ENCODE measurements at regions not wholly inside any gene's neighbourhood (a gene's known extent, or its start where the extent isn't known, plus 50 kb on each side); places are given as distances from the start of the nearest gene placed in this dataset.

DNA sequence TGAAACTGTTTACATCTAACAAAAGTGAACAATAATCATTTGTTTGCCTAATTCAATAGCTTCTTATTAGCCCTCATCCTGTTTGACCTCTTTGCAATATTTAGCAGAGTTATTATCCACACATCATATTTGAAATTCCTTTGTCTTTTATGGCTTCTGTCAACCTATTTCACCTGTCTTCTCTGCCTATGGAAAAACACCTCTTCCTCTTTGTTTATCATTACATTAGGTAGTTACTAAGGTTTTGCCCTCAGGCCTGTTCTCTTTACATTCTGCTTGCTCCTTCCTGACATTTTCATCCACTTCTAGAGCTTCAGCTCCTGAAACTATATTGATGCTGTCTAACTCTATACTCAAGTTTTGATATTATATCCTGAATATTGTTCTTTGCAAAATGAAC lies 183.0 kb downstream of the SUCNR1 start:
- no peak for DNase-seq

DNA sequence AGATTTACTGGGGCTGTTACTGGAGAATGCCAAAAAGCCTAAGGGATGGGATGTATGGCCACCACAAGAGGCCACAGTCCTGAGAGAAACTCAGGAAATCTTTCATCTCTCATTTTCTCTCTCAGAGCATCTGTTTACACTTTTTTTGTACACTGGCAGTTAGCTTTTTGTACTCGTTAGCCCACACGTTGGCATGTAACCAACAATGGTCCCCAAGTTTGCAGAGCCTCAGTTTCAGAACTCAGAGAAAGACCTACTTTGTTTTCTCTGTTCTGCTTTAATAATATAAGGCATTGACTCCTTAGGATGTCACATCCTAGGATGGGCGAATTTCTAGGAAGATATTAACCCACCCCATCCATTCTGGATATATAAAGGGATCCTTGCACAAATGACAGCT lies 183.5 kb downstream of the SUCNR1 start:
- no peak for DNase-seq

- no peak for DNase-seq
Measured at GRCh38 chr3:152058856-152059255, 185.4 kb downstream of the SUCNR1 start.

GRCh38 chr3:152060701-152061100 lies 187.3 kb downstream of the SUCNR1 start:
- no peak for DNase-seq

DNA sequence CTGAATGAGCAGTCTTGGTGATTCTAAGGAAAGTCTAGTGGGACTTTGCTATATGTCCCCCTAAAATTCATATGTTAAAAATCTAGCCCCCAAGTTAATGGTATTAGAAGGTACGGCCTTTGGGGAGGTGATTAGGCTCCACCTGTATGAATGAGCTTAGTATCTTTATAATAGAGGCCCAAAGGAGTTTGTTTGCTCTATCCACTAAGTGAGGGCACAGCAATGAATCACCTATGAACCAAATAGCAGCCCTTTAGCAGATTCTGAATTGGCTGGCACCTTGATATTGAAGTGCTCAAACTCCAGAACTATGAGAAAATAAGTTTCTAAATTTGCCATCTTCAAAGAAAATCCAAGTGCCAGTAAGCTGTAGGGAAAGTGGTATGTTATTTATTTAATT lies 187.9 kb downstream of the SUCNR1 start:
- DNase-seq, result no peak

DNA sequence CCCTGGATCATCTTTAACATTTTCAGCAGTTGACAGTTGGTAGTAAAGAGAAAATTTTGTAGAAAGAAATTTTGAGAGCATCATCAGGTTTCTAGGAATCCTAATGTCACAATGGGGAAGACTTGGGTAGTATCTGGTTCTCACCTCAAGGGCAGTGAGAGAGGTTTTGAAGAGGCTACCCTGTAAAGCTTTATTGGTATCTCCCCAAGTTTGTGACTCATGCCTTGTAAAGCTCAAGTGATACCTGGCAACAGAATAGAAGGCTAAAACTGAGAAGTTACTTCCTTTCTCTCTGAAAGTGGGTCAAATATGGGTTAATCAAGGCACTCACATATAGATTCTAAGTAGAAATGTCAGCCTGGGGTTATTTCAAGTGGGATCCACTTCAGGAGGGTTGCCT lies 196.4 kb downstream of the SUCNR1 start:
- DNase-seq, result no peak

GRCh38 chr3:152071315-152071714 lies 197.4 kb upstream of the MBNL1 start:
- no peak for DNase-seq

- peak; percentile 61 for DNase-seq
Measured at GRCh38 chr3:152071924-152072323, 196.8 kb upstream of the MBNL1 start.

DNA sequence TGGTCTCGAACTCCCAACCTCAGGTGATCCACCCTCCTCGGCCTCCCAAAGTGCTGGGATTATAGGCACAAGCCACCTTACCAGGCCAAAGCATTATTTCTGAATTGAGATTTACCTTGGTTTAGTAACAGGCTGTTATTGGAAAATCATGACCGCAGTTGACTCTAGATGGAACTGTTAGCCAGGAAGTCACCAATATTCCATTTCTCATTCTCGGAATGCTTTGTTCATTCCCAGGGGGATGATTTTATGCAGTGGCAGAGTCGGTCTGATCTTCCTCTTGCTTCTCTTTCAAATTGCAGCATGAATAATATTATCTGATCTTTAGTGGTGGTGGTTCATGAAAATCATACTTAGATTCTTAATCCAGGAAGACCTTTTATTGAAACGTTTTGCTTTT lies 195.5 kb upstream of the MBNL1 start:
- DNase-seq, result no peak

GRCh38 chr3:152076148-152076547 lies 192.6 kb upstream of the MBNL1 start:
- DNase-seq, result no peak

DNA sequence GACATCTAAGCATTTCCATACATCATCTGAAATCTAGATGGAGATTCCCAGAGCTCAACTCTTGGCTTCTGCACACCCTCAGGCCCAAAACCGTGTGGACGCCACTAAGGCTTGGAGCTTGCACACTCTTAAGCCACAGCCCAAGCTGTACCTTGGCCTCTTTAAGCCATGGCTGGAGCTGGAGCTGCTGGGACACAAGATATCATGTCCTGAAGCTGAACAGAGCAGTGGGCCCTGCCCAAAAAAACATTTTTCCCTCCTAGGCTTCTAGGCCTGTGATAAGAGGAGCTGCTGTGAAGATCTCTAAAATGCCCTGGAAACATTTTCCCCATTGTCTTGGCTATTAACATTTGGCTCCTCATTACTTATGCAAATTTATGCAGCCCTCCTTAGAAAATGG lies 188.7 kb upstream of the MBNL1 start:
- no peak for DNase-seq

- DNase-seq, result no peak
Measured at GRCh38 chr3:152083135-152083534, 185.6 kb upstream of the MBNL1 start.

DNA sequence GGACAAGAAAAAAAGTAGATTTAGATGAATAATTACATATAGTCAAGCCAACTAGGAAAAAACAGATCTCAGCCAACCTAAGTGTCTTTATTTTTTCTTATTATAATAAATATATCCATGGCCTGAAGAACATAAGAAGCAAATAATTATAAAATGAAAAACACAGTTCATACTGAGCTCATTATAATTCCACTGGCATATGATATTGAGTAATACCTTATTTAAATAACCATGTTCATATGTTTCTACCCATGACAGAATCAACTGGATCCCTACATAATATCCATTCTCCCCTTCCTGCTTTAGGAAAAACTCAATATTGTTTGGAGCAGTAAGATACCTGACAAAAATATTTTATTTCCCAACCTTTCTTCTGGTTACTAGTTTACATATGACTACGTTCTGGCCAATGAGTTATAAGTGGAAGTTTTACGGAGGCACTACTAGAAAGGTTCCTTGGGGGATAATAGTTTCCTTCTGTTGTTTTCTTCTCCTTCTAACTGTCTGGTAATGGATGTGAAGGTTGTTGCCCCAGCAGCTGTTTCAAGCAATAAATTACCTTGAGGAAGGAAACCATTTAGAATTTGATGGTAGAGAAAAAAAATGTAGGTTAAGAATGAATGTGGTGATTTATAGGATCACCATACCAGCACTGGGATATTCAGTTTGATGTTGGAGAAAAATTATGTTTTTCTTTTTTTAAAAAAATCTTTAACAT lies 184.1 kb upstream of the MBNL1 start:
- DNase-seq, result no peak

GRCh38 chr3:152087153-152087552 lies 181.6 kb upstream of the MBNL1 start:
- DNase-seq, result no peak

- DNase-seq, result no peak
Measured at GRCh38 chr3:152089528-152089927, 179.2 kb upstream of the MBNL1 start.

- DNase-seq, result no peak
Measured at GRCh38 chr3:152091725-152092124, 177.0 kb upstream of the MBNL1 start.

DNA sequence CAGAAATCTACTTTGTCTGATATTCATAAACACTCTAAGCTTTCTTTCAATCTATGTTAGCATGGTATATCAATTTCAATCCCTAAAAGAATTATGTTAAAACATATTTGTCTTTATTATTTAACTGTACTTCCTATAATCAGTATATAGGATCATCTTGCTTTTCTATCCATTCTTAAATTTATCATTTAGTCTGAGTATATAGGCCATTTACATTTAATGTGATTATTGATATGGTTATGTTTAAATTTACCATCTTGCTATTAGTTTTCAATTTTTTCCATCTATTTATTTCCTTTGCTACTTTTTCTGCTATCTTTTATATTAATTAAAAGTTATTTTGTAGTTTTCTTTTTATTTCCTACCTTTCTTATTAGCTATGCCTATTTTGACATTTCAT lies 174.8 kb upstream of the MBNL1 start:
- DNase-seq, result no peak

- DNase-seq, result no peak
Measured at GRCh38 chr3:152094406-152094805, 174.3 kb upstream of the MBNL1 start.

DNA sequence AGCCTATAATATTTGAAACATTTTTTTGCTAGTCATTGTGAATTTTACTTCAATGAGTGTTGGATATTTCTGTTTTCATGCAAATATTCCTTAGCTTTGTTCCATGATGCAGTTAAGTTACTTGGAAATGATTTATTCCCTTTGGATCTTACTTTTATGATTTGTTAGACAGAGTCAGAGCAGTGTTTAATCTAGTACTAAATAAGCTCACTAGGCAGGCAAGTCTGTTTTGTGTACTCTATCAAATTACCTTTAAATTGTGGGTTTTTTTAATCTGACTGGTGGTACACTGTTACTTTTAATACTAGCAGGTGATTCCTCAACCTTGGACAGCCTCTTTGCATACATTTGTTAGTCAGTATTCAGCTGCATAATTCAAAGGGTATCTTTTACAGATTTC lies 173.3 kb upstream of the MBNL1 start:
- no peak for DNase-seq

DNA sequence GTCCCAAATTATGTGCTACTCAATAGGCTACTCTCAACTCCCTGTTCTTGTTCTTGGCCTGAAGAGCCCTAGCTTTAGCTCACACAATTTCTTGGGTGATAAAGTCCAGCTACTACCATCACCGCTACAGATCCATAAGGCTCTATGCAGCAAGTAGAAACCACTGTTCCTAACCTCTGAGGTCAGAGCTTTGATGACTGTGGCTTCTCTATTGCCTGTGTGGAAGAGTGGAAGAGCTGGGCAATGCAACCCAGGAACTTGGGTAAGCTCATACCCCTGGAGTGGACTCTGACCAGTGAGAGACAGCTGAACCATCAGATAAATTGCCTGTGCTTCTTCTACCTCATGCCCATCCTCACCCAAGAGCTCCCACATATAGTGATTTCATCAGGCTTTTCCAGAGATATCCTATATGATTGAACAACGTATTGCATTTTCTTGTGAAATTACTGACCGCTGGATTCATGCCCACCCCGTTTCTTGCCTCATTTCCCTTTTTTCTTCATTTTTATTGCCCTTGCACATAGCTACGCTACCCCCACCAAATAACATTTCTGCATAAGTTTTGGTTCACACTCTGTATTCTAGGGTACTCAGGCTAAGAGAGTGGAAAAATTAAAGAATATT lies 172.3 kb upstream of the MBNL1 start:
- peak; percentile 41 for DNase-seq

DNA sequence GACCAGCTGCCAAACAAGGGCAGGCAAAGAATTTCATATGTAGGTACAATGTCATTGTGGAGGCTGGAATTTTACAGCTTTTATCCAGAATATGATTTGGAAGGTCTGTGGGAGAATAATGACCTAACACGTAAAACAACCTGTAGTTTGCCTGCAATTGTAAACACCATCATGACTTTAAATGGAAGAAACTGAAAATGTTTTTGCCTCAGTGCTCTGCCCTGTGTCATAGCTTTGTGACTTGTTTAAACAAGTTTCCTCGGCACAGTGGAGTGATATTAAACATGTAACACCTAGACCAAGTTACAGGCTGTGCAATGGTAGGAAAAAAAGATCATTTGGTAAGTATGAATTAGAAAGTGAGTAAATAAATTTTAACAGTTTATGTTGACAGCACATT lies 171.6 kb upstream of the MBNL1 start:
- DNase-seq, result no peak

DNA sequence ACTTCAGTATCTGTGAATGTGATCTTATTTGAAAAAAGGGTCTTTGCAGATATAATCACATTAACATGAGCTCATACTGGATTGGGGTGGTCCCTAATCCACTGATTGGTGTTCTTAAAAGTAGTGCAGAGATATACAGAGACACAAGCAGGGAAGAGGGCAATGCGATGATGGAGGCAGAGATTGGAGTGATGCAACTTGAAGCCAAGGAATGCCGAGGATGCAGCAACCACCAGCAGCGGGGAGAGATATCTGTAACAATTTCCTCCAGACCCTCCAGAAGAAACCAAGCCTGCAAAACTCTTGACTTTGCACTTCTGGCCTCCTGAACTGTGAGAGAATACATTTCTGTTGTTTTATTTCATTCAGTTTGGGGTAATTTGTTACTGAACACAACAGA lies 171.0 kb upstream of the MBNL1 start:
- no peak for DNase-seq

DNA sequence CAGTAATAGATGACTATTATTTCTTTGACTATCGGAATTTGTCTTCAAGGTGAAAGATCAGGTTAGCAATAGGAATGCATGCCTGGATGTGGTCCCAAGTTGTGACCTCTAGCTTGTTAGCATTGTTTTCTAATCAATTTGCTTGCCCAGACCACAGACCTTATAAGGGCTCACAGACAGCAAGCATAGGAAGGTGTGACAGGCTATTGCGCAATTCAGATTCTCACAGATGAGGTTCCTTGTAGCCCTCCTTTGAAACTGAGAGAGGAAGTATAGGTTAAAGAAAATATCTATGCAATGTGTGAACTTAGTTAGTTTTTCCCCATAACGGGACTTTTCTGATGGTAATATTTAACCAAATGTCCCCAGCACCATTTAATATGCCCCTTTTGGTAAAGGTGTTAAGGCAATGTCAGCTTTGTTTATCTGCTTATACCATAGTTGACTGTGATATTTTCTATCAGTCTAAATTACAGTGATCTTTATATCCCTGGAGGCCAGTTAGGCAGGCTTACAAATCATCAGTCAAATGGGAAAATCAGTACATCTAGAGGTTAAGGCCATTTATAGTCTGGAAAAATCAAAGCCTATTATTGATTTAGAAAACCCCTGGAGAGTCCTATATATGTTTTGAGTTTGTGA lies 168.1 kb upstream of the MBNL1 start:
- peak; percentile 16 for DNase-seq

DNA sequence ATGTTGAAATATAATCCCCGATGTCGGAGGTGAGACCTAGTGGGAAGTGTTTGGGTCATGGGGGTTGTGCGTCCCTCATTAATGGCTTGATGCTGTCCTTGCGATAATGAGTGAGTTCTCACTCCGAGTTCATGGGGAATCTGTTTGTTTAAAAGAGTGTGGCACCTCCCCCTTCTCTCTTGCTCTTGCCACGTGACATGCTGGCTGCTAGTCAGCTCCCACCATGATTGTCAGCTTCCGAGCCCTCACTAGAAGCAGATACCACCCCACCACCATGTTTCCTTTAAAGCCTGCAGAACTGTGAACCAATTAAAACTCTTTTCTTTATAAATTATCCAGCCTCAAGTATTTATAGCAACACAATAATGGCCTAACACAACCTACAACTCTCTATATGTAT lies 166.3 kb upstream of the MBNL1 start:
- DNase-seq, result no peak

DNA sequence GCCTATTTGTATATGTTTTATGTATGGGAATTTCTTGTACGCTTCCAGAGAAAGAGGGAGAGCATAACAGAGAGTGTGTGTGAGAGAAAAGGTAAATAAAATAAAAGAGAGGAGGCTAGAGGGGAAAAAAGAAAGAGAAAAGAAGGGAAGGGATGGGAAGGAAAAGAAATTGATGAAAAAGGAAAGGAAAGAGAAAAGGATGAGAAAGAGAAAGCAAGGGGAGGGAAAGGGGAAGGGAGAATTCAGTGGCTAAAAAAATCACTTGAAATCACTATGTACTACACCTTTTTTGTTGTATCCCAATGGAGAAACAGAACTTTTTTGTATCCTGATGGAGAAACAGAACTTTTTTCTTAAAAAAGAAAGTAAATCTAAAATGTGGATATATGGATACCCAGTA lies 165.5 kb upstream of the MBNL1 start:
- no peak for DNase-seq

Data from suppressor macrophage treated with lipopolysaccharide for 4 hours (primary cell).